A673 (cell line): ENCODE measurements at regions not wholly inside any gene's neighbourhood (a gene's known extent, or its start where the extent isn't known, plus 50 kb on each side); places are given as distances from the start of the nearest gene placed in this dataset.

Experiments used
- BruUV-seq: library from RNA; stranded (reverse); fragments of 400-500 nt; replicated peaks from 2 replicates; lab custom pipeline; 2021; lab: Mats Ljungman, UMichigan
- CTCF ChIA-PET: fragments of 300-600 bp; sonication (Branson Sonifier 250); formaldehyde crosslinking; loops from one replicate; lab custom pipeline; 2022; ENCODE audit warnings: antibody characterized with exemption; lab: Charles Lee
- POLR2A ChIA-PET: fragments of 300-600 bp; sonication (Branson Sonifier 250); formaldehyde crosslinking; loops from one replicate; lab custom pipeline; 2022; ENCODE audit warnings: antibody characterized with exemption; ENCODE audit not compliant: low non-redundant PET; lab: Charles Lee
- DNase-seq: peaks from one replicate; pipeline ENCODE4 v3.0.0-alpha.2; 2015; ENCODE audit warnings: low spot score
- H3K27ac ChIP-seq: fragments of 200-600 bp; sonication (generic); 2 replicates; pipeline ENCODE4 v1.5.1; 2016; ENCODE audit warnings: mixed run types, low read depth, mild to moderate bottlenecking, mixed read lengths, antibody characterized with exemption, low read length; ENCODE audit not compliant: poor library complexity, severe bottlenecking
- H3K27me3 ChIP-seq: fragments of 200-600 bp; sonication (generic); replicated peaks from 2 replicates; pipeline ENCODE4 v1.6.1; 2017; ENCODE audit warnings: mixed run types, low read depth, mild to moderate bottlenecking, mixed read lengths, antibody characterized with exemption, low read length; ENCODE audit not compliant: insufficient read depth, poor library complexity
- H3K36me3 ChIP-seq: fragments of 200-600 bp; sonication (generic); 2 replicates; pipeline ENCODE4 v1.6.1; 2016; ENCODE audit warnings: mixed run types, mild to moderate bottlenecking, mixed read lengths, antibody characterized with exemption, low read length; ENCODE audit not compliant: insufficient read depth, poor library complexity, severe bottlenecking
- H3K4me1 ChIP-seq: fragments of 200-600 bp; sonication (generic); 2 replicates; pipeline ENCODE4 v1.6.1; 2017; ENCODE audit warnings: mixed run types, mild to moderate bottlenecking, mixed read lengths, antibody characterized with exemption, low read length; ENCODE audit not compliant: insufficient read depth, poor library complexity, severe bottlenecking
- H3K4me3 ChIP-seq: fragments of 200-600 bp; sonication (generic); 2 replicates; pipeline ENCODE4 v1.5.1; 2016; ENCODE audit warnings: low read depth, mixed run types, mild to moderate bottlenecking, mixed read lengths, low read length; ENCODE audit not compliant: poor library complexity, severe bottlenecking
- H3K9me3 ChIP-seq: fragments of 200-600 bp; sonication (generic); 2 replicates; pipeline ENCODE4 v1.6.1; 2016; ENCODE audit warnings: mixed run types, low read depth, mild to moderate bottlenecking, mixed read lengths, antibody characterized with exemption, low read length; ENCODE audit not compliant: poor library complexity, severe bottlenecking
- CTCF ChIP-seq: fragments of 300-800, 200-600 bp; sonication (generic); conservative IDR thresholded peaks from 2 replicates; pipeline ENCODE4 v1.5.1; 2017; ENCODE audit warnings: low read depth, mild to moderate bottlenecking, antibody characterized with exemption, low read length, moderate library complexity, mixed read lengths
- EZH2 ChIP-seq: fragments of 200-600 bp; sonication (generic); IDR thresholded peaks from 2 replicates; pipeline ENCODE4 v1.6.1; 2017; ENCODE audit warnings: borderline replicate concordance, low read depth, mild to moderate bottlenecking, mixed read lengths, antibody characterized with exemption, low read length; ENCODE audit not compliant: poor library complexity, severe bottlenecking
- intact Hi-C: fragments of 100-400 bp; cut with micrococcal nuclease; formaldehyde crosslinking; loops from one replicate; pipeline ENCODE4 v1.10.0; 2022; ENCODE audit not compliant: unreplicated experiment

GRCh38 chr21:14889080-14889810 lies 175.6 kb downstream of the NRIP1 start:
- CTCF ChIA-PET = no interaction called here

GRCh38 chr21:14888202-14888601 lies 176.6 kb downstream of the NRIP1 start:
- no peak for DNase-seq
- H3K27ac ChIP-seq = no peak overlapping the region
- no peak overlapping the region for H3K4me3 ChIP-seq
- no peaks in the 10 kb centered on the region for H3K27me3 ChIP-seq
- BruUV-seq = no TSS peak
- H3K9me3 ChIP-seq = no peaks in the 10 kb centered on the region
- H3K4me1 ChIP-seq = no peaks in the 10 kb centered on the region
- ChIA-PET CTCF (no interaction called here), POLR2A (no interaction called here)
- intact Hi-C loops = no loop called here
- TF ChIP-seq EZH2 (no peak), CTCF (no peak)
- H3K36me3 ChIP-seq = no peaks in the 10 kb centered on the region

More at GRCh38 chr21:14889080-14889810, 175.6 kb downstream of the NRIP1 start:
- no peak for TF ChIP-seq CTCF
- no peak for TF ChIP-seq EZH2
- POLR2A ChIA-PET = no interaction called here
- Histone ChIP-seq H3K9me3 (no peaks in the 10 kb centered on the region), H3K4me1 (no peaks in the 10 kb centered on the region), H3K36me3 (no peaks in the 10 kb centered on the region), H3K27me3 (no peaks in the 10 kb centered on the region), H3K4me3 (no peak overlapping the region), H3K27ac (no peak overlapping the region)
- no TSS peak for BruUV-seq
- intact Hi-C loops = no loop called here
- no peak for DNase-seq

- BruUV-seq = no TSS peak
- Histone ChIP-seq H3K4me1 (no peaks in the 10 kb centered on the region), H3K9me3 (no peaks in the 10 kb centered on the region), H3K27ac (no peak overlapping the region), H3K4me3 (no peak overlapping the region), H3K27me3 (no peaks in the 10 kb centered on the region), H3K36me3 (no peaks in the 10 kb centered on the region)
- CTCF ChIA-PET = interaction anchor here (1.1 kb wide), 1 partner anchor 22 kb away, joined by 3 read pairs; no protein-coding TSS in a partner anchor
- POLR2A ChIA-PET = no interaction called here
- intact Hi-C loops = no loop called here
- DNase-seq = no peak
- TF ChIP-seq CTCF = no peak
- TF ChIP-seq EZH2 = no peak
These were observed 178.8 kb downstream of the NRIP1 start for GRCh38 chr21:14886001-14886400.
